ENCODE measurements at regions not wholly inside any gene's neighbourhood (a gene's known extent, or its start where the extent isn't known, plus 50 kb on each side); places are given as distances from the start of the nearest gene placed in this dataset.

- no peak for DNase-seq
Measured at GRCh38 chr1:113321771-113322387, 68.4 kb upstream of the MAGI3 start.

GRCh38 chr1:113322439-113322838, 67.9 kb upstream of the MAGI3 start:
- Histone ChIP-seq H3K27me3 (no peaks in the 10 kb centered on the region), H3K4me3 (no peak overlapping the region), H3K9me3 (no peaks in the 10 kb centered on the region), H3K36me3 (ENCODE audit: low read depth, missing control alignments) (no peaks in the 10 kb centered on the region), H3K27ac (no peak overlapping the region), H3K4me1 (no peaks in the 10 kb centered on the region)
- DNase-seq, result no peak
- WGBS, 2 donors, result 85 to 89% methylated on average over 1 of the region's 1 CpG
- TF ChIP-seq POLR2A (IDR thresholded peaks at IDR 0.05), result no peak
- TF ChIP-seq, protein P1, sequence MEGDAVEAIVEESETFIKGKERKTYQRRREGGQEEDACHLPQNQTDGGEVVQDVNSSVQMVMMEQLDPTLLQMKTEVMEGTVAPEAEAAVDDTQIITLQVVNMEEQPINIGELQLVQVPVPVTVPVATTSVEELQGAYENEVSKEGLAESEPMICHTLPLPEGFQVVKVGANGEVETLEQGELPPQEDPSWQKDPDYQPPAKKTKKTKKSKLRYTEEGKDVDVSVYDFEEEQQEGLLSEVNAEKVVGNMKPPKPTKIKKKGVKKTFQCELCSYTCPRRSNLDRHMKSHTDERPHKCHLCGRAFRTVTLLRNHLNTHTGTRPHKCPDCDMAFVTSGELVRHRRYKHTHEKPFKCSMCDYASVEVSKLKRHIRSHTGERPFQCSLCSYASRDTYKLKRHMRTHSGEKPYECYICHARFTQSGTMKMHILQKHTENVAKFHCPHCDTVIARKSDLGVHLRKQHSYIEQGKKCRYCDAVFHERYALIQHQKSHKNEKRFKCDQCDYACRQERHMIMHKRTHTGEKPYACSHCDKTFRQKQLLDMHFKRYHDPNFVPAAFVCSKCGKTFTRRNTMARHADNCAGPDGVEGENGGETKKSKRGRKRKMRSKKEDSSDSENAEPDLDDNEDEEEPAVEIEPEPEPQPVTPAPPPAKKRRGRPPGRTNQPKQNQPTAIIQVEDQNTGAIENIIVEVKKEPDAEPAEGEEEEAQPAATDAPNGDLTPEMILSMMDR (IDR thresholded peaks at IDR 0.05), result no peak
- intact Hi-C loops (cut with DNase I; ENCODE audit: low total_unique reads), result no loop called here

More at GRCh38 chr1:113321771-113322387, 68.4 kb upstream of the MAGI3 start:
- Histone ChIP-seq H3K27ac (no peak overlapping the region), H3K4me1 (no peaks in the 10 kb centered on the region), H3K4me3 (no peak overlapping the region), H3K36me3 (ENCODE audit: low read depth, missing control alignments) (no peaks in the 10 kb centered on the region), H3K27me3 (no peaks in the 10 kb centered on the region), H3K9me3 (no peaks in the 10 kb centered on the region)
- intact Hi-C loops (cut with DNase I; ENCODE audit: low total_unique reads), result no loop called here
- TF ChIP-seq, protein P1 (IDR thresholded peaks at IDR 0.05), result no peak
- no peak for TF ChIP-seq POLR2A (IDR thresholded peaks at IDR 0.05)
- 76 to 84% methylated on average over 3 of the region's 3 CpGs for WGBS, 2 donors

- no peaks in the 10 kb centered on the region for H3K27me3 ChIP-seq
- no peaks in the 10 kb centered on the region for H3K4me1 ChIP-seq
- 85 to 96% methylated on average over 3 of the region's 3 CpGs for WGBS, 2 donors
- H3K9me3 ChIP-seq, result no peaks in the 10 kb centered on the region
- no peak overlapping the region for H3K4me3 ChIP-seq
- no peak for DNase-seq
- intact Hi-C loops (cut with DNase I; ENCODE audit: low total_unique reads), result no loop called here
- no peaks in the 10 kb centered on the region for H3K36me3 ChIP-seq (ENCODE audit: low read depth, missing control alignments)
- no peak overlapping the region for H3K27ac ChIP-seq
- TF ChIP-seq, protein P1 (IDR thresholded peaks at IDR 0.05), result no peak
- no peak for TF ChIP-seq POLR2A (IDR thresholded peaks at IDR 0.05)
Measured at GRCh38 chr1:113325022-113325421, 65.3 kb upstream of the MAGI3 start.

- H3K9me3 ChIP-seq, result no peaks in the 10 kb centered on the region
Measured at GRCh38 chr1:113326976-113327375, 63.3 kb upstream of the MAGI3 start.

More at GRCh38 chr1:113326976-113327375, 63.3 kb upstream of the MAGI3 start:
- Histone ChIP-seq H3K27ac (no peak overlapping the region), H3K27me3 (no peaks in the 10 kb centered on the region), H3K4me1 (no peaks in the 10 kb centered on the region), H3K4me3 (no peak overlapping the region), H3K36me3 (ENCODE audit: low read depth, missing control alignments) (no peaks in the 10 kb centered on the region)
- TF ChIP-seq POLR2A (IDR thresholded peaks at IDR 0.05), result no peak
- TF ChIP-seq, protein P1 (IDR thresholded peaks at IDR 0.05), result no peak
- no peak for DNase-seq
- WGBS, 2 donors, result 93 to 94% methylated on average over 2 of the region's 2 CpGs
- intact Hi-C loops (cut with DNase I; ENCODE audit: low total_unique reads), result no loop called here

Data from testis (tissue), 2 donors.